ENCODE measurements at regions not wholly inside any gene's neighbourhood (a gene's known extent, or its start where the extent isn't known, plus 50 kb on each side); places are given as distances from the start of the nearest gene placed in this dataset.
A peak's percentile ranks its signal among the peaks of the same experiment; 100 is the strongest.

DNA sequence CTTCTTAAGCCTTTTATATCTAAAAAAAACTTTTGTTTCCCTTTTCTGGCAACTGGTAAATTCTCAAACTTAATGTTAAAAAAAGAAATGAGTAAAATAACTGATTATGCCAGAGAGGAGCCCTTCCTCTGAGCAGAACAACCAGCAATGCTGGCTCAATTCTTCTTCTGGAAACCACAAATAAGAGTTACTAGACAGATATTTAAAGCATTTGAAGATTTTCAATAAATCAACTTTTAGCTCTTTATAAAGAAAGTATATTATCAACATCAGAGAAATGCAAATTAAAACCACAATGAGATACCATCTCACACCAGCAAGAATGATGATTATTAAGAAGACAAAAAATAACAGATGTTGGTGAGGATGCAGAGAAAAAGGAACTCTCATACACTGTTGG, 61.1 kb upstream of the TCF21 start:
- no peak for DNase-seq (ENCODE audit: low read depth)
- TF ChIP-seq, protein P1, sequence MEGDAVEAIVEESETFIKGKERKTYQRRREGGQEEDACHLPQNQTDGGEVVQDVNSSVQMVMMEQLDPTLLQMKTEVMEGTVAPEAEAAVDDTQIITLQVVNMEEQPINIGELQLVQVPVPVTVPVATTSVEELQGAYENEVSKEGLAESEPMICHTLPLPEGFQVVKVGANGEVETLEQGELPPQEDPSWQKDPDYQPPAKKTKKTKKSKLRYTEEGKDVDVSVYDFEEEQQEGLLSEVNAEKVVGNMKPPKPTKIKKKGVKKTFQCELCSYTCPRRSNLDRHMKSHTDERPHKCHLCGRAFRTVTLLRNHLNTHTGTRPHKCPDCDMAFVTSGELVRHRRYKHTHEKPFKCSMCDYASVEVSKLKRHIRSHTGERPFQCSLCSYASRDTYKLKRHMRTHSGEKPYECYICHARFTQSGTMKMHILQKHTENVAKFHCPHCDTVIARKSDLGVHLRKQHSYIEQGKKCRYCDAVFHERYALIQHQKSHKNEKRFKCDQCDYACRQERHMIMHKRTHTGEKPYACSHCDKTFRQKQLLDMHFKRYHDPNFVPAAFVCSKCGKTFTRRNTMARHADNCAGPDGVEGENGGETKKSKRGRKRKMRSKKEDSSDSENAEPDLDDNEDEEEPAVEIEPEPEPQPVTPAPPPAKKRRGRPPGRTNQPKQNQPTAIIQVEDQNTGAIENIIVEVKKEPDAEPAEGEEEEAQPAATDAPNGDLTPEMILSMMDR (IDR thresholded peaks at IDR 0.05; ENCODE audit: control insufficient read depth, extremely low read depth, insufficient read depth): no peak
- no peak overlapping the region for H3K4me3 ChIP-seq (ENCODE audit: low read depth, low read length)

DNA sequence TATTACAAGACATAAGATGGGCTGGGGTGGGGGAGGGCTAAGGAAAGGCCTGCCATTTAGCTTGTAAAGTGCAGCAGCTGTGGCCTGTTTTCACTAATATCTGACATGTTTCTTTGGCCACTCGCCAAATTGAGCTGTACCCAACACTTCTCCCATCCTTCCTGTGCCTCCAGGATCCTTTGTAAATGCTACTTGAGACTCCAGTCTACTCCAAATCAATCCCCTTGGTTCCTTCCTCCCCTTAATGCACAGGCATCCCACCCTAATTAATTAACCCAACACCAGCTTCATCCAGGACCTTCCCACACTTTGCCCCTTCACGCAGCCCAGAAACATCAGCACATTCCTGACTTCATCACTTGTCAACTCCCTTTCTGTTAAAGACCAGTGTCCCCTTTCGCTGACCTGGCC, 55.0 kb upstream of the TCF21 start:
- TF ChIP-seq, protein P1 (IDR thresholded peaks at IDR 0.05; ENCODE audit: control insufficient read depth, extremely low read depth, insufficient read depth): no peak
- DNase-seq (ENCODE audit: low read depth): no peak
- H3K4me3 ChIP-seq (ENCODE audit: low read depth, low read length): no peak overlapping the region

DNA sequence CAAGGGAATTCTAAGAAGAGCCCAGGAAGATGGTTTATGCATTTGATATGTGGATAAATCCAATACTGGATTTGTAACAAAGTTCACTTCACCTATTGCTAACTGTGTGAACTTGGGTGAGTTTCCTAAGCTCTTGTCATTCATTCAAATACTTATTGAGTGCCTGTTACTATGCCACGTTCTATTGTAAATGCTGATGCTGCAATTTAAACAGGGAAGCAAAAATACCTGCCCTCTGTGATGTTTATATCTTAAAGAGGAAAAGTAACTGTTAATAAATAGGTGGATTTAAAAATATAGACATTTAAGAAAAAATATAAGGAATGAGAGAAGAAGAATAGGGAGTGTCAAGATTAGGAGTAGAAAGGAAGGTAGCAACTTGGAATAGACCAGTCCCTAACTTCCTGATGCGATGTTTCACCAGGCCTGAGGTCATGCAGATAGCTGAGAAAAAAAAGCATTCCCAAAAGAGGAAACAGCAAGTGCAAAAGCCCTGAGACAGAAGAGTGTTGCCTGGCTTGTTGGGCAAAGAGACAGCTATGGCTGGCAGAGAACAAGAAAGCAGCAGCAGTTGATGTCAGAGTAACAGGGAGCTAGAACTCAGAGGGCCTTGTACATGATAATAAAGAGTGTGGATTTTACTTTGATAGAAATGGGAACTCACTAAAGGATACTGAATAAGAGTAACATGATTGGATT, 54.3 kb upstream of the TCF21 start:
- no peak for DNase-seq (ENCODE audit: low read depth)
- H3K4me3 ChIP-seq (ENCODE audit: low read depth, low read length): no peak overlapping the region
- TF ChIP-seq, protein P1 (IDR thresholded peaks at IDR 0.05; ENCODE audit: control insufficient read depth, extremely low read depth, insufficient read depth): no peak

DNA sequence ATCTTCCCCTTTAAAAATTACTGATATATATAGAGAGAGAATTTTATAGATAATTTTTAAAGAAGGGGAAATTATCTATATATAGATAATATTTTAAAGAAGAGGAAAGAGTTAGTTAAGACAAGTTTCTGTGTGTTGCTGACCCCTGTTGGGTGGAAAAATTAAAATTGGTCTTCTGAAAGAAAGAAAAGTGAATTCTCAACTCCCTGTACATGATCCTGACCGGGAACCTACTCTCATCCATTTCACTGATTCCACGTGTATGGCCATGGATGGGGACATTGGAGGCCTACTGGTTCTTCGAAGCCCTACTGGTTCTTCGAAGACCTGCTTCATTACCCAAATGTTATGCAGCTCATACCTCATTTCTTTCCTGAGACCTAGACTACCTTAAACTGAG, 53.0 kb upstream of the TCF21 start:
- TF ChIP-seq, protein P1 (IDR thresholded peaks at IDR 0.05; ENCODE audit: control insufficient read depth, extremely low read depth, insufficient read depth): no peak
- H3K4me3 ChIP-seq (ENCODE audit: low read depth, low read length): no peak overlapping the region
- no peak for DNase-seq (ENCODE audit: low read depth)

DNA sequence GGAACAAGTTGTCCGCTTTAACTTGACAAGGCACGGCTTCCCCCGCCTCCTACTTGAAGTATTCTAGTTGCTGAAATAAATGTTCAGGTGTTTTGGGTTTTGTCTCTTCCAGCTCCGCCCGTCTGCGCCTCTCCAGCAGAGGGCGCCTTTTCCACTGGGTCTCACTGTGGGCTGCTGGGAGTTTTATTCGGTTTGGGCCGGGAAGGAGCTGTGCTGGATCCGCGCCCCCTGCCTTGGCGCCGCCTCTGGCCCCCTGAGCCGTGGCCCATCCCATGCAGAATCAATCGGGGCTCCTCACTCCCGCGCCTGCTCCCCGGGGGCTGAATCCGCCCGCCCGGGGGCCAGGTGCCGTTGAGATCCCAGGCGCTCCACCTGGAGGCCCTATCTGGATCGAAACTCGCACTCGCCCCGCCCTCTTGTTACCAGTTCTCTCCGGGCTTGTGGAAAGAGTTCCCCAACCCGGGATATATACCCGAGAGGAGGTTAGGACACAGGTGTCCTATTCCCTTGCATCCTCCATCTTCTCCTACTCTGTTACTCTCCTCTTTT, 51.0 kb upstream of the TCF21 start:
- TF ChIP-seq, protein P1 (IDR thresholded peaks at IDR 0.05; ENCODE audit: control insufficient read depth, extremely low read depth, insufficient read depth): peak; percentile 81
- H3K4me3 ChIP-seq (ENCODE audit: low read depth, low read length): peak overlapping the region; percentile 55
- DNase-seq (ENCODE audit: low read depth): peak; percentile 28
